HG03175 (cell line): ENCODE measurements at regions not wholly inside any gene's neighbourhood (a gene's known extent, or its start where the extent isn't known, plus 50 kb on each side); places are given as distances from the start of the nearest gene placed in this dataset.
"Not testable (repeated sequence)": the region's sequence is repeated elsewhere in the genome, so short reads cannot be mapped to it uniquely, and the experiment has no call there.

ENCODE experiments used
- ATAC-seq: cut with Tn5 transposase; IDR thresholded peaks from one replicate; pipeline ENCODE4 v1.9.1; 2021; ENCODE audit warnings: mild to moderate bottlenecking, moderate library complexity; ENCODE audit not compliant: unreplicated experiment

DNA sequence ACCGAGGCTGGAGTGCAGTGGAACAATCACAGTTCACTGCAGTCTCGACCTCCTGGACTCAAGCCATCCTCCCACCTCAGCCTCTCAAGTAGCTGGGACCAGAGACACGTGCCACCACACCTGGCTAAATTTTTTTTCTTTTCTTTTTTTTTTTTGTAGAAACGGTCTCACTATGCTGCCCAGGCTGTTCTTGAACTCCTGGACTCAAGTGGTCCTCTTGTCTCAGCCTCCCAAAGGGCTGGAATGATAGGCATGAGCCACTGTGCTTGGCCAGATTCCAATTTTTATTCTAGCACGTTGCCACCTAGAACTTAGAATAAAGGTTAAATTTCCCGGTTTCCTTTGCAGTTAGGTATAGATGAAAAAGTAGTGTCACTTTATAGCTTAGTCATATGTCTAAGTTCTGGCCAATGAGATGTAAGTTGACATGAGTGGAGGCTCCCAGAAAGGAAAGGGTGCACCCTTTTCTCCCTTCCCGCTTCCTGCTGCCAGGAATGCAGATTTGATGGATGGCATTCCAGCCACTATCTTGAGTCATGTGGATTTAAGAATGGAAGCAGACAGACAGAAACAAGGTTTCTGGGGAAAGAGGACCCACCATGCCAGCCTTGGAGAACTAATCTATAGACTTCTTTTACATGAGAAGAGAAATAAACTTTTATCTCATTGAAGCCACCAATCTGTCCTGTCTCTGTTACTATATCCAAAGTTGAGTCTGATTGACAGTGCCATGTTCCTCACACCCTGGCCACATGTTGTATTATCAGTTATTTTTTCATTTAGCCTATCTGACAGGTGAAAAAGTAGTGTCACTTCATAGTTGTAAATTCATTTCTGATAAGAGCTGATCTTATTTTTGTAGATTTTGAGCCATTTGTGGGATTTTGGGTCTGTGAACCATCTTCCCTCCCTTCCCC lies 60.6 kb upstream of the NCOA3 start:
- ATAC-seq: no peak

DNA sequence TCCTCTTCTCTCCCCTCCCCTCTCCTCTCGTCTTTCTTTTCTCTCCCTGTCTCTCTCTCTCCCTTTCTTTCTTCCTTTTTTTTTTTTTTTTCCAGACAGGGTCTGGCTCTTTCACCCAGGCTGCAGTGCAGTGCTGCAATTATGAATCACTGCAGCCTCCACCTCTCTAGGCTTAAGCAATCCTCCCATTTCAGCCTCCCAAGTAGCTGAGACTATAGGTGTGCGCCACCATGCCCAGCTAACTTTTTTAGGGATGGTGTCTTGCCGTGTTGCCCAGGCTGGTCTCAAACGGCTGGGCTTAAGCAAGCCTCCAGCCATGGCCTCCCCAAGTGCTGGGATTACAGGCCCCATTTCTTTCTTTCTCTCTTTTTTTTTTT lies 59.9 kb upstream of the NCOA3 start:
- no peak for ATAC-seq

DNA sequence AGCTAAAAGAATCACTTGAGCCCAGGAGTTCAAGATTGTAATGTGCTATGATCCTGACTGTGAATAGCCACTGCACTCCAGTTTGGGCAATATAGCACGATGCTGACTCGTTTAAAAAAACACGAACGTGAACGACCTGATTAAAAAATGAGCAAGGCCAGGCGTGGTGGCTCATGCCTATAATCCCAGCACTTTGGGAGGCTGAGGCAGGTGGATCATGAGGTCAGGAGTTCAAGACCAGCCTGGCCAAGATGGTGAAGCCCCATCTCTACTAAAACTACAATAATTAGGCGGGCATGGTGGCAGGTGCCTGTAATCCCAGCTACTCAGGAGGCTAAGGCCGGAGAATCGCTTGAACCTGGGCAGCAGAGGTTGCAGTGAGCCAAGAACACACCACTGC lies 58.6 kb upstream of the NCOA3 start:
- not testable (repeated sequence) for ATAC-seq

DNA sequence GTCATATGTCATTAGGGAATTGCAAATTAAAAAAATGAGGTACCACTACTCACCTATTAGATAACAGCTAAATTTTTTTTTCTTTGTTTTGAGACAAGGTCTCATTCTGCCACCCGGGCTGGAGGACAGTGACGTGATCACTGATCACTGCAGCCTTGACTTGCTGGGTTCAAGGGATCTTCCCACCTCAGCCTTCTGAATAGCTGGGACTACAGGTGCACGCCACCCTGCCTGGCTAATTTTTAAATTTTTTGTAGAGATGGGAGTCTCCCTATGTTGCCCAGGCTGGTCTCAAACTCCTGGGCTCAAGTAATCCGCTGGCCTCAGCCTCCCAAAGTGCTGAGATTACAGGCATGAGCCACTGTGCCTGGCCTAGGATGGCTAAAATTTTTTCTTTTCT lies 57.1 kb upstream of the NCOA3 start:
- no peak for ATAC-seq

DNA sequence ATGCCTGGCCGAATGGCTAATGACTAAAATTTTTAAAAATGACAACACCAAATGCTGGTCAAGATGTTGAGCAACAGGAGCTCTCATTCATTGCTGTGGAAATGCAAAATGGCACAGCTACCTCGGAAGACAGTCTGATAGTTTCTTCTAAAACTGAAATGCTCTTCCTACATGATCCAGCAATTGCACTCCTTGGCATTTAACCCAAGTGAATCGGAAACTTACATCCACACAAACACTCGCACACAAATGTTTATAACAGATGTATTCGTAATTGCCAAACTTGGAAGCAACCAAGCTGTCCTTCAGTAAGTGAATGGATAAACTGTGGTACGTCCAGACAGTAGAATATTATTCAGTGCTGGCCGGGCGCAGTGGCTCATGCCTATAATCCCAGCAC lies 56.4 kb upstream of the NCOA3 start:
- ATAC-seq: no peak

DNA sequence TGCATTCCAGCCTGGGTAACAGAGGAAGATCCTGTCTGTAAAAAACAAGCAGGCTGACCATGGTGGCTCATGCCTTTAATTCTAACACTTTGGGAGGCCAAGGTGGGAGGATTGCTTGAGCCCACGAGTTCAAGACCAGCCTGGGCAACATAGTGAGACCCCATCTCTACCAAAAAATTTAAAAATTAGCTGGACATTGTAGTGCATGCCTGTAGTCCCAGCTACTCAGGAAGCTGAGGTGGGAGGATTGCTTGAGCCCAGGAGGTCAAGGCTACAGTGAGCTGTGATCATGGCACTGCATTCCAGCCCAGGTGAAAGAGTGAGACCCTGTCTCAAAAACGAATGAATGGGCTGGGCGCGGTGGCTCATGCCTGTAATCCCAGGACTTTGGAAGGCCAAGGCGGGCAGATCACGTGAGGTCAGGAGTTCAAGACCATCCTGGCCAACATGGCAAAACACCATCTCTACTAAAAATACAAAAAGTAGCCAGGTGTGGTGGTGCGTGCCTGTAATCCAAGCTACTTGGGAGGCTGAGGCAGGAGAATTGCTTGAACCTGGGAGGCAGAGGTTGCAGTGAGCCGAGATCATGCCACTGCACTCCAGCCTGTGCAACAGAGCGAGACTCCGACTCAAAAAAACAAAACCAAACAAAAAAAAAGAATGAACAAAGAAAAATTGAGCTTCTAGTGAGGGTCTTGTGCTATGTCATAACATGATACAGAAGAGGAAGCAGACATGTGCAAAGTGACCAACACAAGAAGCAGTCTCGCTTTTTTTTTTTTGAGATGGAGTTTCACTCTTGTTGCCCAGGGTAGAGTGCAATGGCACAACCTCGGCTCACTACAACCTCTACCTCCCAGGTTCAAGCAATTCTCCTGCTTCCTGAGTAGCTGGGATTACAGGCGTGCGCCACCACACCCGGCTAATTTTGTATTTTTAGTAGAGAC lies 54.1 kb upstream of the NCOA3 start:
- not testable (repeated sequence) for ATAC-seq

DNA sequence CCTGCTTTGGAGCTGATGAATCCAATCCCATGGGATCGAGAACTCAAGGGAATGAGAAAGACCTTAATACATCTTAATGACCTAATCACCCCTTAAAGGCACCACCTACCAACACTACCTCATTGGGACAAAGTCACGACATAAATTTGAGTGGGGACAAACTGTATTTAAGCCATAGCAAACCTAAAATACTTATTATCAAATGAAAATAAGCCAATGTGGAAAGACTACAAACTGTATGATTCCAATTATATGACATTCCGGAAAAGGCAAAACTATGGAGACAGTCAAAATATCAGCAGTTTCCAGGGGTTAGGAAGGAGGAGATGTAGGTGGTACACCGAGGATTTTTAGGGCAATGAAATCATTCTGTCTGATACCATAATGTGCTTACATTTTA lies 53.3 kb upstream of the NCOA3 start:
- ATAC-seq: no peak

DNA sequence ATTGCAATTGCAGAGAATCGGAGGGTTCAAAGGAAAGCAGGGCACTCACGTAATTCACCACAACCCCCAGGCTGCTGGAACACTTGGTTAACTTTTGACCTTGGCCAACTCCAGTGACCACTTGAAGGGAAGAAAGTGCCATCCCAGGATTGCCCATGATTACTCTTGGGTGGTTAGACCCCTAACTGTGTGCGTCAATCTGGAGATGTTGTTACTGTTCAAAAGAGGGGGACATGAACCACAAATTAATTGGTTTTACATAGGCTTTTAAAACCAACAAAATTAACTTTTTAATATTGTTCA lies 50.1 kb upstream of the NCOA3 start:
- ATAC-seq: no peak
